ENCODE measurements at regions not wholly inside any gene's neighbourhood (a gene's known extent, or its start where the extent isn't known, plus 50 kb on each side); places are given as distances from the start of the nearest gene placed in this dataset.

DNA sequence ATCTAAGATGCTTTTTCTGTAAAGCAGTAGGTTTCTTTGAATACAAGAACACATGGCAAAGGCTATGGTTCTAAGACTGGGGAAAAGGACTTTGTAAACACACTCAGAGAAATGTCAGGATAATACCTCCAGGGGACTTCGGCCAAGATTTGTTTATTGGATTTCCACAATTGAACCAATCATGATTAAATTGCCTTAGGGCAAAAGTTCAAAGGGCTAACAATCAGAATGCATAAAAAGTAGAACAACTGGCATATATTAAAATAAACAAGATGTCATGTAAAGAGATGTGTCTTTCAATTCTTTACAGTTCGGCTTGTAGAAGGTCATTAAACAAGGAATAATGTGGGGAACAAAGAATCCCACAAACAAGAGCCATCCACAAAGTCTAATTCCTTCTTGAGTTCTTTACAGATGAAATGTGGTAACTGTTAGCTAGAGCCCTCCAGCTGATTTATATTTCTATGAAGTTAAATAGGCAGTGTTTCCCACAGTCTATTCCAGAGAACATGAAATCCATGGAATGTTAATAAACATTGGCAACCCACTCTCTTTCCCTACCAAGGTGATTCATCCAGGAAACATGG lies 565.5 kb downstream of the ZNF608 start:
- WGBS (ENCODE audit: extremely low coverage, insufficient read length, low lambda C conversion rate) = no CpG with 5 or more reads among the region's 2 CpGs
- Histone ChIP-seq H3K14ac (ENCODE audit: insufficient read depth, low read length) (no peak overlapping the region), H3K18ac (ENCODE audit: insufficient read length, low read depth, low read length) (no peak overlapping the region), H3K27ac (ENCODE audit: insufficient read length, low read depth, low read length) (no peak overlapping the region), H3K56ac (ENCODE audit: insufficient read length, low read depth, low read length) (no peak overlapping the region), H3K4ac (ENCODE audit: low read depth, low read length) (no peak overlapping the region), H3T11ph (ENCODE audit: low read length) (no peak overlapping the region), H3K27me3 (ENCODE audit: insufficient read depth, low read length) (no peaks in the 10 kb centered on the region), H2AK5ac (ENCODE audit: insufficient read length, low read length) (no peak overlapping the region), H3K4me1 (ENCODE audit: insufficient read depth, low read length) (no peaks in the 10 kb centered on the region), H3K23ac (ENCODE audit: insufficient read length, low read depth, low read length) (no peak overlapping the region), H2BK20ac (ENCODE audit: low read depth, low read length, poor library complexity, severe bottlenecking) (no peak overlapping the region), H2BK12ac (ENCODE audit: insufficient read length, low read depth, low read length) (no peak overlapping the region), H2BK5ac (ENCODE audit: insufficient read length, low read length) (no peak overlapping the region), H2BK15ac (ENCODE audit: low read depth, low read length) (no peak overlapping the region), H3K79me2 (ENCODE audit: insufficient read depth, low read length) (no peaks in the 10 kb centered on the region), H3K23me2 (ENCODE audit: insufficient read length, low read depth, low read length, poor library complexity, severe bottlenecking) (no peaks in the 10 kb centered on the region), H2BK120ac (ENCODE audit: low read depth, low read length, poor library complexity, severe bottlenecking) (no peak overlapping the region), H3K9ac (ENCODE audit: extremely low read depth, insufficient read length, low read length) (no peak overlapping the region), H3K9me3 (ENCODE audit: control insufficient read depth, low read depth, low read length) (no peaks in the 10 kb centered on the region), H4K8ac (replicated peaks; ENCODE audit: insufficient read length, low read depth, low read length) (no peak overlapping the region), H3K4me2 (ENCODE audit: insufficient read depth, insufficient read length, low read length) (no peak overlapping the region), H4K5ac (ENCODE audit: insufficient read length, low read depth, low read length) (no peak overlapping the region), H4K91ac (ENCODE audit: insufficient read length, low read depth, low read length) (no peak overlapping the region), H4K20me1 (ENCODE audit: control insufficient read depth, insufficient read depth, insufficient read length) (no peaks in the 10 kb centered on the region), H3K79me1 (ENCODE audit: insufficient read depth, low read depth, low read length, poor library complexity, severe bottlenecking) (no peaks in the 10 kb centered on the region), H2AFZ (ENCODE audit: low read length) (no peak overlapping the region)
- TF ChIP-seq CTCF (conservative IDR thresholded peaks at IDR 0.05) = no peak
- Mint-ChIP-seq H3K27ac (no peak overlapping the region), H3K9me3 (peaks cover 11 to 19% of the 10 kb centered on the region in 2 experiments), H3K27me3 (ENCODE audit: low read depth) (no peaks in the 10 kb centered on the region), H3K36me3 (ENCODE audit: insufficient read depth in 1 of 3, low read depth in 3 of 3) (peaks cover 5 to 23% (median 13%) of the 10 kb centered on the region in 3 experiments; a peak in 5 of 7 replicates), H3K4me1 (peaks cover 12 to 17% of the 10 kb centered on the region in 2 experiments), H3K4me3 (no peak overlapping the region)
- DNase-seq = no peak
